HepG2 (cell line): ENCODE measurements at regions not wholly inside any gene's neighbourhood (a gene's known extent, or its start where the extent isn't known, plus 50 kb on each side); places are given as distances from the start of the nearest gene placed in this dataset.
A peak's percentile ranks its signal among the peaks of the same experiment; 100 is the strongest.
"Not testable (repeated sequence)": the region's sequence is repeated elsewhere in the genome, so short reads cannot be mapped to it uniquely, and the experiment has no call there.

Source experiments
- AKAP8 ChIP-seq: sonication (generic); formaldehyde crosslinking; IDR thresholded peaks from 2 replicates; pipeline ENCODE4 v1.5.1; 2020; ENCODE audit warnings: mild to moderate bottlenecking, missing genetic modification reagents
- CREM ChIP-seq, 2 experiments: sonication (generic) in 1 of 2; formaldehyde crosslinking in 1 of 2; IDR thresholded peaks; 2 replicates each; pipeline versions ENCODE4 v1.4.0 to v1.6.1; 2016 to 2020; ENCODE audit warnings: antibody characterized with exemption in 1 of 2, mild to moderate bottlenecking in 1 of 2, missing genetic modification reagents in 1 of 2
- MEIS2 ChIP-seq: sonication (generic); formaldehyde crosslinking; IDR thresholded peaks from 2 replicates; pipeline ENCODE4 v1.9.0; 2021; ENCODE audit warnings: mild to moderate bottlenecking, missing genetic modification reagents
- MTA1 ChIP-seq: sonication (generic); formaldehyde crosslinking; IDR thresholded peaks from 2 replicates; pipeline ENCODE4 v1.4.0; 2020; ENCODE audit warnings: missing genetic modification reagents, mild to moderate bottlenecking, borderline replicate concordance
- POGZ ChIP-seq: sonication (generic); formaldehyde crosslinking; IDR thresholded peaks from 2 replicates; pipeline ENCODE4 v1.4.0; 2020; ENCODE audit warnings: mild to moderate bottlenecking, missing genetic modification reagents
- PPARG ChIP-seq: conservative IDR thresholded peaks from 2 replicates; pipeline ENCODE4 v1.6.1; 2016; ENCODE audit warnings: missing biosample characterization, missing genetic modification reagents
- RCOR2 ChIP-seq: IDR thresholded peaks from 2 replicates; pipeline ENCODE4 v1.6.1; 2016; ENCODE audit warnings: missing biosample characterization, missing genetic modification reagents
- SAP130 ChIP-seq: IDR thresholded peaks from 2 replicates; pipeline ENCODE4 v1.6.1; 2016; ENCODE audit warnings: low read depth
- SMC3 ChIP-seq: IDR thresholded peaks from 2 replicates; pipeline ENCODE4 v1.6.1; 2011; ENCODE audit warnings: low read length, improper control_type of control experiment
- SOX6 ChIP-seq, 2 experiments: fragments of 450-650 bp in 1 of 2; sonication (generic) in 1 of 2; formaldehyde crosslinking in 1 of 2; IDR thresholded peaks; 2 replicates each; pipeline versions ENCODE4 v1.4.0 to v1.6.1; 2017 to 2020; ENCODE audit warnings: antibody characterized with exemption in 1 of 2, mild to moderate bottlenecking in 1 of 2, missing genetic modification reagents in 1 of 2
- TFE3 ChIP-seq: IDR thresholded peaks from 2 replicates; pipeline ENCODE4 v1.6.1; 2016
- TOE1 ChIP-seq: sonication (generic); formaldehyde crosslinking; IDR thresholded peaks from 2 replicates; pipeline ENCODE4 v1.4.0; 2020; ENCODE audit warnings: mild to moderate bottlenecking, missing genetic modification reagents
- ZNF292 ChIP-seq: sonication (generic); formaldehyde crosslinking; IDR thresholded peaks from 2 replicates; pipeline ENCODE4 v1.8.1; 2022; ENCODE audit warnings: mild to moderate bottlenecking, low read depth, missing genetic modification reagents, borderline replicate concordance
- ZNF362 ChIP-seq: sonication (generic); formaldehyde crosslinking; IDR thresholded peaks from 2 replicates; pipeline ENCODE4 v1.4.0; 2020; ENCODE audit warnings: missing genetic modification reagents, mild to moderate bottlenecking, borderline replicate concordance
- ZNF430 ChIP-seq: sonication (generic); formaldehyde crosslinking; IDR thresholded peaks from 2 replicates; pipeline ENCODE4 v1.9.0; 2021; ENCODE audit warnings: mild to moderate bottlenecking, missing genetic modification reagents
- ZSCAN9 ChIP-seq: IDR thresholded peaks from 2 replicates; pipeline ENCODE4 v1.6.1; 2016; ENCODE audit warnings: borderline replicate concordance
- TF ChIP-seq, protein P1 (sequence below): IDR thresholded peaks from 2 replicates; pipeline ENCODE4 v1.6.1; 2016; ENCODE audit warnings: low read depth
- TF ChIP-seq, protein P2 (sequence below): sonication (generic); formaldehyde crosslinking; IDR thresholded peaks from 2 replicates; pipeline ENCODE4 v1.4.0; 2020; ENCODE audit warnings: missing genetic modification reagents, low read depth, mild to moderate bottlenecking, borderline replicate concordance

DNA sequence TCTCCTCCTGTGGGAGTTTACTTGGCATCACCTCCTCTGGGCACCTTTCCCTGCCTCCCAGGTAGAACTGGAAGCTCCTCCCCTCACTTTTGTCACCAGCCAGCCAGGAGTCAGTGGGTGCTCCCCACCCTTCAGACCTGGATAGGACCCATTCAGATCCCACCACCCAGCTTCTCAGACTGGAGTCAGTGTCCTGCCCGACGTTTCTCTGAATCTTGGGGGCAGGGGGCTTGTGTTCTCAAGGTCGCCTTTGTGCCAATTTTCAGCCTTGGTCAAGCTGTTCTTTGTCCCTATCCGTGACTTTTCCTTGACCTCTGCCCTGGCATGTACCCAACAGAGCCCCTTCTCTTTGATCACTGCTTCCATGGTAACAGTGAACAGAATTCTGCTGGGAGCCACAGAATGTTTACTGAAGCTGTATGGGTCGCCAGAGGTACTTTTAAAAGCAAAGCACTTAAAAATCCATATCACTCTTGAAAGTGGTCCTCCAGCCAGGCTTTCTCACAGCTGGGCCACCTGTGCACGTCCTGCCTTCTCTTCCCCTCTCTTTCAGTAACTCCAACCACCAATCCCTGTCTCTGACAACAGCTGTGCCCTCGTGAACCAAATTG lies 63.1 kb downstream of the SOWAHC start (continued):
- 0 out of 2 replicates have a peak, but pooled peaks have one; percentile 48 for TF ChIP-seq ZNF430 (CRISPR knock-in tag)
- peak; percentile 60; the same call in 1 of the 2 replicates for TF ChIP-seq ZNF292
- TF ChIP-seq PPARG (CRISPR knock-in tag) = peak; percentile 89
- peak; percentile 76 for TF ChIP-seq CREM (IDR thresholded peaks at IDR 0.05)
- TF ChIP-seq CREM (CRISPR knock-in tag; IDR thresholded peaks at IDR 0.05); SOX6 (IDR thresholded peaks at IDR 0.05): not testable (repeated sequence)
- TF ChIP-seq, protein P1, sequence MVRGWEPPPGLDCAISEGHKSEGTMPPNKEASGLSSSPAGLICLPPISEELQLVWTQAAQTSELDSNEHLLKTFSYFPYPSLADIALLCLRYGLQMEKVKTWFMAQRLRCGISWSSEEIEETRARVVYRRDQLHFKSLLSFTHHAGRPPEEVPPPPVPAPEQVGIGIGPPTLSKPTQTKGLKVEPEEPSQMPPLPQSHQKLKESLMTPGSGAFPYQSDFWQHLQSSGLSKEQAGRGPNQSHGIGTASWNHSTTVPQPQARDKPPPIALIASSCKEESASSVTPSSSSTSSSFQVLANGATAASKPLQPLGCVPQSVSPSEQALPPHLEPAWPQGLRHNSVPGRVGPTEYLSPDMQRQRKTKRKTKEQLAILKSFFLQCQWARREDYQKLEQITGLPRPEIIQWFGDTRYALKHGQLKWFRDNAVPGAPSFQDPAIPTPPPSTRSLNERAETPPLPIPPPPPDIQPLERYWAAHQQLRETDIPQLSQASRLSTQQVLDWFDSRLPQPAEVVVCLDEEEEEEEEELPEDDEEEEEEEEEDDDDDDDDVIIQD = peak; percentile 75
- peak; percentile 50; the same call in 1 of the 2 replicates for TF ChIP-seq ZSCAN9 (CRISPR knock-in tag)
- TF ChIP-seq TOE1 = 0 out of 2 replicates have a peak, but pooled peaks have one; percentile 50
- peak; percentile 40; the same call in 1 of the 2 replicates for TF ChIP-seq ZNF362
- 0 out of 2 replicates have a peak, but pooled peaks have one; percentile 35 for TF ChIP-seq AKAP8 (CRISPR knock-in tag)
- TF ChIP-seq SMC3 = 0 out of 2 replicates have a peak, but pooled peaks have one; percentile 6
- peak; percentile 66; the same call in 1 of the 2 replicates for TF ChIP-seq SAP130
- TF ChIP-seq SOX6 (CRISPR knock-in tag; IDR thresholded peaks at IDR 0.05) = peak; percentile 95
- peak; percentile 68; the same call in 1 of the 2 replicates for TF ChIP-seq TFE3 (CRISPR knock-in tag)
- TF ChIP-seq MTA1 (CRISPR knock-in tag) = peak; percentile 91
- 0 out of 2 replicates have a peak, but pooled peaks have one; percentile 51 for TF ChIP-seq MEIS2 (CRISPR knock-in tag)
- peak; percentile 23; the same call in 1 of the 2 replicates for TF ChIP-seq POGZ (CRISPR knock-in tag)
- TF ChIP-seq RCOR2 (CRISPR knock-in tag) = peak; percentile 61; the same call in 1 of the 2 replicates
- TF ChIP-seq, protein P2, sequence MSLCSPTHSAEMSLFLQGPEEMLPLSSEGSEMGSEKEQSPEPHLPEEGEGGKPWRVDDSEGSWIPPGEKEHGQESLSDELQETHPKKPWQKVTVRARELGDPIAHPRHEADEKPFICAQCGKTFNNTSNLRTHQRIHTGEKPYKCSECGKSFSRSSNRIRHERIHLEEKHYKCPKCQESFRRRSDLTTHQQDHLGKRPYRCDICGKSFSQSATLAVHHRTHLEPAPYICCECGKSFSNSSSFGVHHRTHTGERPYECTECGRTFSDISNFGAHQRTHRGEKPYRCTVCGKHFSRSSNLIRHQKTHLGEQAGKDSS = peak; percentile 45; the same call in 1 of the 2 replicates
